HFFc6 (cell line): ENCODE measurements at regions not wholly inside any gene's neighbourhood (a gene's known extent, or its start where the extent isn't known, plus 50 kb on each side); places are given as distances from the start of the nearest gene placed in this dataset.
A peak's percentile ranks its signal among the peaks of the same experiment; 100 is the strongest.
"Not testable (repeated sequence)": the region's sequence is repeated elsewhere in the genome, so short reads cannot be mapped to it uniquely, and the experiment has no call there.

Experiments used
- DNase-seq: peaks from one replicate; pipeline ENCODE4 v3.0.0-alpha.2; 2018
- H3K27ac Mint-ChIP-seq: 2 replicates; pipeline ENCODE4 v1.8.0; 2020; ENCODE audit warnings: mild to moderate bottlenecking, mixed read lengths
- H3K27me3 Mint-ChIP-seq: 2 replicates; pipeline ENCODE4 v1.8.0; 2021; ENCODE audit warnings: mild to moderate bottlenecking, moderate library complexity, mixed read lengths; ENCODE audit not compliant: insufficient read depth
- H3K36me3 Mint-ChIP-seq: 2 replicates; pipeline ENCODE4 v1.8.0; 2021; ENCODE audit warnings: low read depth, mixed read lengths
- H3K4me1 Mint-ChIP-seq: 2 replicates; pipeline ENCODE4 v1.8.0; 2020; ENCODE audit warnings: low read depth, mixed read lengths
- H3K4me3 Mint-ChIP-seq: 2 replicates; pipeline ENCODE4 v1.8.0; 2020; ENCODE audit warnings: mild to moderate bottlenecking, moderate library complexity, mixed read lengths
- H3K9me3 Mint-ChIP-seq: 2 replicates; pipeline ENCODE4 v1.8.0; 2020; ENCODE audit warnings: mild to moderate bottlenecking, mixed read lengths
- TF ChIP-seq, protein P1 (sequence below): fragments of 200-600 bp; sonication (generic); IDR thresholded peaks from 2 replicates; pipeline ENCODE4 v1.5.0; 2021; ENCODE audit warnings: antibody characterized with exemption, mild to moderate bottlenecking

DNA sequence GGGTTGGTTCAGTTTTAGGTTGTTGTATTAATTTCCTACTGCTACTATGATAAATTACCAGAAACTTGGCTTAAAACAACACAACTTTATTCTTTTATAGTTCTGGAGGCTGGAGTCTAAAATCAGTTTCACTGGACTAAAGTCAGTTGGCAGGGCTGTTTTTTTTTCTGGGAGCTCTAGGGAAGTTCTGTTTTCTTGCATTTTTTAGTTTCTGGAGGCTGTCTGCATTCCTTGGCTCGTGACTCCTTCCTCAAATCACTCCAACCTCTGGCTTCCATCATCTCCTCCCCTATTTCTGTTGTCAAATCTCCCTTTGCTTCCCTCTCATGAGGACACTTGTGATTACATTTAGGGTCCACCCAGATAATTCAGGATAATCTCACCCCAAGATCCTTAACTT, 51.3 kb upstream of the SUB1 start:
- Mint-ChIP-seq H3K9me3 (no peaks in the 10 kb centered on the region), H3K4me3 (no peak overlapping the region), H3K27ac (no peak overlapping the region), H3K27me3 (no peaks in the 10 kb centered on the region), H3K4me1 (peaks cover 29% of the 10 kb centered on the region), H3K36me3 (no peaks in the 10 kb centered on the region)
- no peak for DNase-seq
- TF ChIP-seq, protein P1, sequence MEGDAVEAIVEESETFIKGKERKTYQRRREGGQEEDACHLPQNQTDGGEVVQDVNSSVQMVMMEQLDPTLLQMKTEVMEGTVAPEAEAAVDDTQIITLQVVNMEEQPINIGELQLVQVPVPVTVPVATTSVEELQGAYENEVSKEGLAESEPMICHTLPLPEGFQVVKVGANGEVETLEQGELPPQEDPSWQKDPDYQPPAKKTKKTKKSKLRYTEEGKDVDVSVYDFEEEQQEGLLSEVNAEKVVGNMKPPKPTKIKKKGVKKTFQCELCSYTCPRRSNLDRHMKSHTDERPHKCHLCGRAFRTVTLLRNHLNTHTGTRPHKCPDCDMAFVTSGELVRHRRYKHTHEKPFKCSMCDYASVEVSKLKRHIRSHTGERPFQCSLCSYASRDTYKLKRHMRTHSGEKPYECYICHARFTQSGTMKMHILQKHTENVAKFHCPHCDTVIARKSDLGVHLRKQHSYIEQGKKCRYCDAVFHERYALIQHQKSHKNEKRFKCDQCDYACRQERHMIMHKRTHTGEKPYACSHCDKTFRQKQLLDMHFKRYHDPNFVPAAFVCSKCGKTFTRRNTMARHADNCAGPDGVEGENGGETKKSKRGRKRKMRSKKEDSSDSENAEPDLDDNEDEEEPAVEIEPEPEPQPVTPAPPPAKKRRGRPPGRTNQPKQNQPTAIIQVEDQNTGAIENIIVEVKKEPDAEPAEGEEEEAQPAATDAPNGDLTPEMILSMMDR = no peak

DNA sequence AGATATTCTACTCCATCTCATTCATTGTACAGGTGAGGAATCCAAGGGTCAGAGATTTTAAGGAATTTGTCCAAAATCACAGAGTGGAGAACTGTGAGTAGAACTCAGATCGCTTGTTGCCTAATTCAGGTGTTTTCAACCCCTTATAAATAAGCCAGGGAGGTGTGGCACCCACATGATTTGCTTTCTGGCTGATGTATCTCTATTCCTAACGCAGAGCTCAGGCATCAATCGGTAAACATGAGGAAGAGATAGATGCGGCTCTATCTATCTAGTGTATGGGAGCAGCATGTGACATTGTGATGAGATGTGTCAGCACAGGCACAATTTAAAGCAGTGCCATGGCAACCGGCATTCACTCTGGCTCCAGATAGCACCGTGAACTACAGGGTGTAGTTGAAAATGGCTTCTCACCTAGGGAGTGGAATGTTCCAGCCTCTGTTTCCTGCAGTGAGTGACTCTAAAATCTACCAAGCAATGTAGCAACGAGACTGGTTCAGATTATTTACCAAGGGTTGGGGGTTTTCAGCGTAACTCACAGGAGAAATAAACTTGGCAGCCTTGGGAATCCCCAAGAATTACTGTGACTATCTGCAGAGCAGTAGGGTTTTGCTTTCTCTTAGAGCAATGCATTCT, 53.4 kb upstream of the SUB1 start:
- Mint-ChIP-seq H3K4me1 (peaks cover 19% of the 10 kb centered on the region), H3K4me3 (peak overlapping the region; percentile 61), H3K27ac (peak overlapping the region; percentile 77), H3K27me3 (no peaks in the 10 kb centered on the region), H3K36me3 (no peaks in the 10 kb centered on the region), H3K9me3 (no peaks in the 10 kb centered on the region)
- TF ChIP-seq, protein P1 = no peak
- DNase-seq = peak; percentile 57

DNA sequence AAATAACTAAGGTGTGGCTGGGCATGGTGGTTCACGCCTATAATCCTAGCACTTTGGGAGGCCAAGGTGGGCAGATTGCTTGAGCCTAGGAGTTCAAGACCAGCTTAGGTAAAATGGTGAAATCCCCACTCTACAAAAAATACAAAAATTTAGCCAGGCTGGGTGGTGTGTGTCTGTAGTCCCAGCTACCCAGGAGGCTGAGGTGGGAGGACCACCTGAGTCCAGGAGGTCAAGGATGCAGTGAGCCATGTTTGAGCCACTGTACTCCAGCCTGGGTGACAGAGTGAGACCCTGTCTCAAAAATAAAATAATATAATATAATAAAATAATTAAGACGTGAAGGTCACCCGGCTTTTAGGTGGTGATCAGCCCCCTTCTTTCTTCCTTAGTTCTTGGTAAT, 58.0 kb upstream of the SUB1 start:
- DNase-seq, H3K27me3 Mint-ChIP-seq: not testable (repeated sequence)

DNA sequence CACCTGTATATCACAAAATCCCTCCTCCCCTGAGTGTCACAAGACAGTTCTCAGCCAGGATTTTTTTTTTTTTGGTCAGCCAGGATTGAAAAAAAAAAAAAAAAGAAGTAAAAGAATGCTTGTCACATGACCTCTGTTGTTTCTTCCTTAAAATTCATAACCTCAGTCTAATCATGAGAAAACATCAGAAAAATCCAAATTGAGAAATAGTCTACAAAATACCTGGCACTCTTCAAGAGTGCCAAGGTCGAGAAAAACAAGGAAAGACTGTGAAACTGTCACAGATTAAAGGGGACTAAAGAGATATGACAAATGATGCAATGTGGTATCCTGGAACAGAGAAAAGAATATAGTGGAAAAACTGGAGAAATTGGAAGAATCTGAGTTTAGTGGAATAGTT, 58.5 kb upstream of the SUB1 start:
- H3K9me3 Mint-ChIP-seq = no peaks in the 10 kb centered on the region
- DNase-seq = no peak
- peaks cover 1% of the 10 kb centered on the region for H3K27me3 Mint-ChIP-seq
- no peak overlapping the region for H3K4me3 Mint-ChIP-seq
- no peaks in the 10 kb centered on the region for H3K36me3 Mint-ChIP-seq
- H3K4me1 Mint-ChIP-seq = peaks cover 28% of the 10 kb centered on the region
- TF ChIP-seq, protein P1 = no peak
- no peak overlapping the region for H3K27ac Mint-ChIP-seq

More for the DNA sequence above, 58.0 kb upstream of the SUB1 start:
- H3K27ac Mint-ChIP-seq, H3K9me3 Mint-ChIP-seq, H3K36me3 Mint-ChIP-seq, H3K4me3 Mint-ChIP-seq: not testable (repeated sequence)
- peaks cover 29% of the 10 kb centered on the region for H3K4me1 Mint-ChIP-seq

DNA sequence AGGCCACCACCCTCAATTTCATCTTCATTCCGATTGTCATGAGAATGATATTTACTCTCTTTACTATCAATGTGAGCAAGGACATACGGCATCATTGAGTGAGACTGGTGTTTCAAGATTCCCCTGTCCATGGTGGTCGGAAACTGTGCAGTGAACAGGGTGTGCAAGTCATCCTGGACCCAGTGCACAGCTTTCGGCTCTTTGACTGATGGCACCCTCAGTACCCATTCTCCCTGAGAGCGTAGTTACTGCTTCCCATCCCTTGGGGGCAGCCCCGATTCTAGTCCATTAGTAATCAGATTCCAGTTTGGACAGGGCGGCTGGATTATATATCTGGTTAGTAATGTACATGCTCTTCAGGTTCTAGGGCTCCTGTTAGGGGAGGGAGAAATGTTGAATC, 61.7 kb upstream of the SUB1 start:
- no peak for DNase-seq
- Mint-ChIP-seq H3K9me3 (no peaks in the 10 kb centered on the region), H3K27me3 (peaks cover 1% of the 10 kb centered on the region), H3K36me3 (no peaks in the 10 kb centered on the region), H3K4me1 (peaks cover 39% of the 10 kb centered on the region), H3K4me3 (no peak overlapping the region), H3K27ac (no peak overlapping the region)
- TF ChIP-seq, protein P1 = peak; percentile 27; the same call in 1 of the 2 replicates

DNA sequence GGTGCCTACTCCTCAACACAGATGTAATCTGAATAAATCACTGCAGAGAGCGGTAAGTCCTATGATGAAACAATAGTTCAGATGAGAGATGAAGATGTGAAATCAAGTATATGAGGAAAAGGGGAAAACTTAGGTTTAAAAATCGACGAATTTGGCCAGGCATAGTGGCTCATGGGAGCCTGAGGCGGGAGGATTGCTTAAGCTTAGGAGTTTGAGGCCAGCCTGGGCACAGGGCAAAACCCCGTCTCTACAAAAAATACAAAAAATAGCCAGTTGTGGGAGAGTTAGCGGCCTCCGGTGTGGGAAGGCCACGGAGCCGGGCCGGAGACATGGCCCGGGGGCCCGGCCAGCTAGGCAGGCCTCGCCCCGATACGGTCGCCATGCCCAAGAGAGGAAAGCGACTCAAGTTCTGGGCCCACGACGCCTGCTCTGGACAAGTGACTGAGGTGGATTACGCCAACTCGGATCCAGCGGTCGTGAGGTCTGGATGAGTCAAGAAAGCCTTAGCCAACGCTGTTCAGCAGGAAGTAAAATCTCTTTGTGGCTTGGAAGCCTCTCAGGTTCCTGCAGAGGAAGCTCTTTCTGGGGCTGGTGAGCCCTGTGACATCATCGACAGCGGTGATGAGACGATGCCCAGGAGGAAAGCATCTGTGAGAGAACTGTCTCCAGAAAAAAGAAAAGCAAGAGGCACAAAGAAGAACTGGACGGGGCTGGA, 62.8 kb upstream of the SUB1 start:
- H3K4me3 Mint-ChIP-seq = peak overlapping the region; percentile 62; the same call in 1 of the 2 replicates
- TF ChIP-seq, protein P1 = no peak
- DNase-seq = peak; percentile 84

More for the DNA sequence above, 62.8 kb upstream of the SUB1 start:
- Mint-ChIP-seq H3K4me1 (peaks cover 39% of the 10 kb centered on the region), H3K27me3 (peaks cover 1% of the 10 kb centered on the region), H3K36me3 (no peaks in the 10 kb centered on the region), H3K9me3 (no peaks in the 10 kb centered on the region), H3K27ac (peak overlapping the region; percentile 72)
